B cell (primary cell): ENCODE measurements at regions not wholly inside any gene's neighbourhood (a gene's known extent, or its start where the extent isn't known, plus 50 kb on each side); places are given as distances from the start of the nearest gene placed in this dataset.

Experiments
- ATAC-seq: fragments of 200-7000 bp; cut with Tn5 transposase; one replicate; pipeline ENCODE4 v1.10.0; 2021; ENCODE audit warnings: low read depth, mild to moderate bottlenecking, moderate number of reproducible peaks, moderate library complexity
- CTCF ChIA-PET: fragments of 350-600 bp; sonication (Branson Sonifier 250); formaldehyde crosslinking; loops from one replicate; lab custom pipeline; 2021; ENCODE audit warnings: antibody characterized with exemption, inconsistent platforms; lab: Charles Lee
- POLR2A ChIA-PET: fragments of 350-600 bp; sonication (Branson Sonifier 250); formaldehyde crosslinking; loops from one replicate; lab custom pipeline; 2021; ENCODE audit warnings: antibody characterized with exemption; lab: Charles Lee
- DNase-seq: peaks from one replicate; pipeline ENCODE4 v3.0.0; 2013
- H2AFZ ChIP-seq: 2 replicates; pipeline ENCODE4 v1.6.1; 2012; ENCODE audit warnings: mild to moderate bottlenecking, low read depth, low read length; ENCODE audit not compliant: insufficient read depth, poor library complexity, severe bottlenecking
- H3K27ac ChIP-seq, 2 donors: 1 replicate in 1 of 2; 2 replicates in 1 of 2; pipeline ENCODE4 v1.5.1; 2012 to 2013; ENCODE audit warnings: low read length in 2 of 2, mild to moderate bottlenecking in 2 of 2, moderate library complexity in 1 of 2
- H3K27me3 ChIP-seq, 4 experiments: fragments of 200-600 bp in 1 of 4; sonication (generic) in 1 of 4; replicated peaks in 1 of 4; 1 replicate in 2 of 4; 2 replicates in 2 of 4; pipeline versions ENCODE4 v1.6.1 to v1.7.0; 2013 to 2016; ENCODE audit warnings: low read length in 3 of 4, mild to moderate bottlenecking in 2 of 4, mixed read lengths in 1 of 4, moderate library complexity in 1 of 4; ENCODE audit not compliant: insufficient read depth in 4 of 4, control insufficient read depth in 3 of 4; ENCODE audit errors: control extremely low read depth in 1 of 4
- H3K36me3 ChIP-seq, 2 experiments: replicated peaks in 1 of 2; 1 replicate in 1 of 2; 2 replicates in 1 of 2; pipeline versions ENCODE4 v1.6.1 to v1.7.1; 2013; ENCODE audit warnings: low read length in 1 of 2; ENCODE audit not compliant: insufficient read depth in 2 of 2, control insufficient read depth in 1 of 2; ENCODE audit errors: control extremely low read depth in 1 of 2, extremely low read depth in 1 of 2
- H3K4me1 ChIP-seq, 2 donors: fragments of 200-600 bp in 1 of 2; sonication (generic) in 1 of 2; 1 replicate in 1 of 2; 2 replicates in 1 of 2; pipeline versions ENCODE4 v1.5.1 to v1.6.1; 2013 to 2017; ENCODE audit warnings: low read length in 2 of 2; ENCODE audit not compliant: control insufficient read depth in 2 of 2, insufficient read depth in 2 of 2
- H3K4me2 ChIP-seq: replicated peaks from 2 replicates; pipeline ENCODE3; 2012; ENCODE audit warnings: mild to moderate bottlenecking, low read depth, low read length; ENCODE audit not compliant: poor library complexity, severe bottlenecking
- H3K4me3 ChIP-seq, 5 experiments: fragments of 200-600 bp in 1 of 5; sonication (generic) in 1 of 5; 1 replicate in 3 of 5; 2 replicates in 2 of 5; pipeline versions ENCODE4 v1.5.1 to v1.7.0; 2011 to 2016; ENCODE audit warnings: low read length in 4 of 5, mild to moderate bottlenecking in 4 of 5, low read depth in 2 of 5, control low read depth in 1 of 5, moderate library complexity in 1 of 5; ENCODE audit not compliant: insufficient read depth in 1 of 5; ENCODE audit errors: control extremely low read depth in 1 of 5, extremely low read depth in 1 of 5
- H3K79me2 ChIP-seq: fragments of 200-600 bp; sonication (generic); one replicate; pipeline ENCODE4 v1.6.0; 2016; ENCODE audit warnings: low read length; ENCODE audit not compliant: control insufficient read depth, insufficient read depth
- H3K9ac ChIP-seq: fragments of 200-600 bp; sonication (generic); 2 replicates; pipeline ENCODE4 v1.6.1; 2017; ENCODE audit warnings: mild to moderate bottlenecking, low read length, moderate library complexity
- H3K9me3 ChIP-seq, 3 donors: one replicate each; pipeline versions ENCODE4 v1.6.1 to v1.7.1; 2013; ENCODE audit warnings: low read length in 2 of 3; ENCODE audit not compliant: control insufficient read depth in 2 of 3, insufficient read depth in 1 of 3; ENCODE audit errors: control extremely low read depth in 1 of 3
- H4K20me1 ChIP-seq: 2 replicates; pipeline ENCODE4 v1.6.0; 2012; ENCODE audit warnings: mild to moderate bottlenecking, low read length; ENCODE audit not compliant: insufficient read depth, control insufficient read depth, poor library complexity, severe bottlenecking
- H3K27ac Mint-ChIP-seq: one replicate; pipeline ENCODE4 v1.8.0; 2021; ENCODE audit warnings: mixed read lengths
- H3K27me3 Mint-ChIP-seq: one replicate; pipeline ENCODE4 v1.8.0; 2021; ENCODE audit warnings: mixed read lengths
- H3K4me1 Mint-ChIP-seq: one replicate; pipeline ENCODE4 v1.8.0; 2021; ENCODE audit warnings: mixed read lengths
- H3K4me3 Mint-ChIP-seq: one replicate; pipeline ENCODE4 v1.8.0; 2021; ENCODE audit warnings: mixed read lengths
- H3K9me3 Mint-ChIP-seq: one replicate; pipeline ENCODE4 v1.8.0; 2022; ENCODE audit warnings: mixed read lengths; ENCODE audit not compliant: insufficient read depth
- CTCF ChIP-seq: fragments of 200-600 bp; IDR thresholded peaks from one replicate; pipeline ENCODE4 v1.8.0; 2022; ENCODE audit warnings: antibody characterized with exemption, mild to moderate bottlenecking
- EZH2 ChIP-seq: IDR thresholded peaks from 2 replicates; pipeline ENCODE4 v1.6.1; 2012; ENCODE audit warnings: borderline replicate concordance, low read depth, mild to moderate bottlenecking, moderate library complexity, low read length; ENCODE audit not compliant: insufficient read depth, poor library complexity, severe bottlenecking
- WGBS: methylation state at CpG from one replicate; pipeline ENCODE4 v1.1.5; 2013; ENCODE audit warnings: missing lambda C conversion rate; ENCODE audit not compliant: insufficient coverage; 5-methylcytosine and 5-hydroxymethylcytosine counted together
- intact Hi-C: fragments of 100-400 bp; cut with micrococcal nuclease; formaldehyde crosslinking; loops from one replicate; pipeline ENCODE4 v1.10.0; 2022

DNA sequence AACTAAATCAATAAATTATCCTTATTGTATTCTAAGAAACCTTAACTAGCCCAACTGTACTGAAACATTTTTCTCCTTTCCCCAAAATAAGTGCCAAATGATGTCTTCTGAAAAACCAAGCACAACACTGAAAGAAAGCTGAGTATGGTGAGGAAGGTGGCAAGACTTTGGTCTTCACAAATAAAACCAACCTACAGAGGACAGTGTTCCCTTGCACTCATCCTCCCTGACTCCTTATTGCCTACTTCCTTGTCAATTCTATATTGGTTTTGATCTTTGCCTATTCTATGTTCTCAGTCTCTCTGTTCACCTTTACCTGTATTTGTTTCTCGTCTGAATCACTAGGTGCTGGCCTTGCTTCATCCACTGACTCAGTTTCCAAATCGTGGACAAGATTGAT, 490.1 kb upstream of the ZNF385D start:
- Mint-ChIP-seq H3K4me3 (no peak overlapping the region), H3K9me3 (no peaks in the 10 kb centered on the region), H3K27ac (no peak overlapping the region), H3K27me3 (no peaks in the 10 kb centered on the region), H3K4me1 (no peaks in the 10 kb centered on the region)
- Histone ChIP-seq H4K20me1 (no peaks in the 10 kb centered on the region), H3K4me2 (no peak overlapping the region), H2AFZ (no peak overlapping the region), H3K9ac (no peak overlapping the region), H3K4me1 (no peaks in the 10 kb centered on the region), H3K79me2 (no peaks in the 10 kb centered on the region), H3K36me3 (no peaks in the 10 kb centered on the region), H3K27ac (no peak overlapping the region), H3K4me3 (no peak overlapping the region), H3K9me3 (no peaks in the 10 kb centered on the region), H3K27me3 (no peaks in the 10 kb centered on the region)
- intact Hi-C loops: no loop called here
- TF ChIP-seq EZH2: no peak
- TF ChIP-seq CTCF: no peak
- DNase-seq (no peak), ATAC-seq (no peak)
- CTCF ChIA-PET: no interaction called here
- POLR2A ChIA-PET: no interaction called here
- WGBS: no CpG with 5 or more reads among the region's 2 CpGs

DNA sequence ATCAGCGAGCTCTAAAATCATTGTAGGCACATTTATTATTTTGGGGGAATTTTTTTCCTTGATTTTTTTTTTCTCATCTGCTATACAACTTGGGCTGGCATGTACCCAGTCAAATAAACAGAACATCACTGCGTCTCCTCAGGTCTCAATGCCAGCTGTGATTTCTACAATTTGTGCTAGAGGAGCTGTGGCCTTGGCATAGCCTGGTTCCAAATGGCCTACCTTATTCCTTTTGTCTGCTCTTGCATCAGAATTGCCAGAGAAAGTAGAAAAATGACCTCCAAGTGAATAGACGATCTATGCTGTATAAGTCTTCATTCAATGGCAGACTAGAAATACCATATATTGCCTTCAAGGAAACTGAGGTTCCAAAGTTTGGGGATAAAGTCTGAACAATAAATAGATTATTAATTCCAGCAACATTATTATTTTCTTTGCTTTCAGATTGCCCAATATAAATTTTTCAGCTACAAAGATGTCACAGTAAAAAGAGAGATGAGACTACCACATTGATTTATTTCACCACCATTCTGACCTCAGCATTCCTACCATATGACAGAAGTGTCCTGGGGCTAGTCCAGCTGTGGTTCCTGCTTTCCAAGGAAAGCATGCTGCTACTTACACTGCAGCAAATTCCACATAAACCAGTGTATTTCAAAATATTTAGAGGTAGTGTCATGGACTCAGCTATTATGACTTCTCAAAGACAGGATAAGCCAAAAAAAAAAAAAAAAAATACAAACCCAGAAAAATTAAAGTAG, 493.9 kb upstream of the ZNF385D start:
- 100% methylated on average over 1 of the region's 3 CpGs for WGBS
- H3K27me3 ChIP-seq: no peaks in the 10 kb centered on the region
- Mint-ChIP-seq H3K4me1 (no peaks in the 10 kb centered on the region), H3K27me3 (no peaks in the 10 kb centered on the region), H3K4me3 (no peak overlapping the region), H3K9me3 (no peaks in the 10 kb centered on the region), H3K27ac (no peak overlapping the region)
- intact Hi-C loops: no loop called here
- no peak overlapping the region for H3K27ac ChIP-seq
- CTCF ChIA-PET: interaction anchor here (0.7 kb wide), 1 partner anchor 233 kb away, joined by 3 read pairs; no protein-coding TSS in a partner anchor
- POLR2A ChIA-PET: no interaction called here
- DNase-seq (no peak), ATAC-seq (no peak)
- no peak overlapping the region for H3K4me2 ChIP-seq
- H3K9me3 ChIP-seq: no peaks in the 10 kb centered on the region
- H3K9ac ChIP-seq: no peak overlapping the region
- no peak overlapping the region for H3K4me3 ChIP-seq
- H3K79me2 ChIP-seq: no peaks in the 10 kb centered on the region
- no peaks in the 10 kb centered on the region for H4K20me1 ChIP-seq
- H3K36me3 ChIP-seq: no peaks in the 10 kb centered on the region
- H2AFZ ChIP-seq: no peak overlapping the region
- H3K4me1 ChIP-seq: no peaks in the 10 kb centered on the region
- TF ChIP-seq EZH2: no peak
- no peak for TF ChIP-seq CTCF
